GM21515 (cell line): ENCODE measurements at regions not wholly inside any gene's neighbourhood (a gene's known extent, or its start where the extent isn't known, plus 50 kb on each side); places are given as distances from the start of the nearest gene placed in this dataset.

Experiments
- ATAC-seq: cut with Tn5 transposase; IDR thresholded peaks from one replicate; pipeline ENCODE4 v1.9.1; 2021; ENCODE audit not compliant: unreplicated experiment

DNA sequence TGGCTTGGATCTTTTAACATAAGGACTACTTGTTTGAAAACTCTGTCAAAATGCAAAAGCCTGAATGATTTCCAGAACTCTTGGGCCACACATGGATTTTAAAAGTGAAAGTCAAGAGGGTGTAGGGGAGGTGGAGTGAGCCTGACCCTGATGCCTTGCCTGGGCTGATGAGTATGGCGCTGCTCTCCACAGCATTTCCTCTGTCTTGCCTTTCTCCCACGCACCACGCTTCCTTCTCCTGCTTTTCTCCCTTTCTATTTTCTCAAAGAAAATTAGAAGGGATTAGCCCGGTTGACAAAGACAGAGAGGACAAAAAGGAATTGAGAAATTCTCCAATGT, 207.0 kb upstream of the CCDC68 start:
- ATAC-seq, result no peak

DNA sequence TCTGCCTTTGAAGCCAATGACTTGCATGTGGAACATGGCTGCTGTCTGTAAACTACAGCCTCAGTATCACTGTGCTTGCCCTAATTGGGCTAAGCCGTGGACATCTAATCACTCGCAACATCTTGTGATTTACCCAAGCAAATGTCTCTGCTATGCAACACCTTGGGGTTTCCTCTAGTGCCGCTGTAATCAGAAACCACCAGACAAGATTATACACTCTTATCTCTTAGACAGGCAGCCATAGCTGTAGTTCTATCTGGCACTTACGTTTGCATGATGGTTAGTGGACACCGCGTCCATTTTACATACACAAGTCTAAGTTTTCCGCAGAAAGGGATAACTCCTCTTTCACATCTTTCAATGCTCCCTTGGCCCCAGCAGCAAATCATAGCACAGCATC, 204.3 kb upstream of the CCDC68 start:
- no peak for ATAC-seq

DNA sequence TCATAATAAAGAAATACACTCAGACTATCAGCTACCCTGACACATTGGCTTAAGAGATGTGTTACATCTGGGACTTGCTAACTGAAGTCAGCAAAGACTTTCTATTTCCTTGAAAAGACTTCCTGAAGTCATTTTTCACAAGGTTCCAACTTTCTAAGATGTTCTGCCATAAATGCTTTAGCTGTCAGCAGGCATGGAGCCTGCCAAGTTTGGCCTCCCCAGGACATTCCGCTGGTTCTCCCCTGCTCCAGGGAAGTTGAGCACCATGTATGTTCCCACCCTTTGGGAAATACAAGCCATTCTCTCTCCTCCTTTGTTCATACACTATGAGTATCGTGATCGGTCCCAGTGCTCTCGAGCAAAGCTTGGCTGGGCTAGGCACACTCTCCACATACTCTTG, 202.7 kb upstream of the CCDC68 start:
- ATAC-seq, result no peak

GRCh38 chr18:55159027-55159426, 199.8 kb upstream of the CCDC68 start:
- no peak for ATAC-seq

- no peak for ATAC-seq
Measured at GRCh38 chr18:55158570-55158969, 199.3 kb upstream of the CCDC68 start.

GRCh38 chr18:55153346-55153745, 194.1 kb upstream of the CCDC68 start:
- ATAC-seq, result no peak

- no peak for ATAC-seq
Measured at GRCh38 chr18:55152801-55153200, 193.5 kb upstream of the CCDC68 start.

DNA sequence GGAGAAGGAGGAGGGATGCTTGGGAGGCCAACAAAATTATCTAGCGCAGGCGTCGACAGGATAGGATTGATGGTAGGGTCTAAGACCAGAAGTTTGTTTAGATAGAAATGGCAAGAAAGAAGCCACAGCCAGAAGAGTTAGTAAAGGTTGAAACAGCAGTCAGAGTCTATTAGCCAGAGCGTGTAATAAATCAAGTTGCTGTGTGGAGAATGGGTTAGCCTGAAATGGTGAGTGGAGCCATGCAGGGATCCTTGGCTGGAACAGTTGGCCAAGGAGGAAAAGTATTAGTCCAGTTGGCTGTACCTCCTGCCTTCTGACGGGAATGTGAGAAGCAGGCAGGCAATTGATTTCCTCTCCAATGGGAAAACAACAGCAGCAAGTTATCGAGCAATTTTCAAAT, 190.7 kb upstream of the CCDC68 start:
- no peak for ATAC-seq

DNA sequence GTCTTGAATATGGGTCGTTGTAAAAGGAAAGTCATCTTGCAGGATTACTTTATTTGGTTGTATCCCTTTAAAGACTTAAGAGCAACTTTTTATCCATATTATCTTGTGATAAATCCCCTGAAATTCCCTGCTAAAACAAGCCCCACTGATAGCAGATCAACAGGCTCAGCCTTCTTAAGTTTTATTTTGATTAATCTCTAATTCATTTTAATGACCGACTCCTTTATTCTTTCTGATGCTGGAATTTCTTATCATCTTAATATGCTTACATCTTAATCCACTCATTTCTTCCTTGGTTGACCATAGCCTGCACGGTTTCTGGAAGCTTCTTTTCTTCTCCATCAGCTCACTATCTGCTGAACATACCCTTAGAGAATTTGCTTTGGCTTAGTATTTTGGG, 188.5 kb upstream of the CCDC68 start:
- ATAC-seq, result no peak

DNA sequence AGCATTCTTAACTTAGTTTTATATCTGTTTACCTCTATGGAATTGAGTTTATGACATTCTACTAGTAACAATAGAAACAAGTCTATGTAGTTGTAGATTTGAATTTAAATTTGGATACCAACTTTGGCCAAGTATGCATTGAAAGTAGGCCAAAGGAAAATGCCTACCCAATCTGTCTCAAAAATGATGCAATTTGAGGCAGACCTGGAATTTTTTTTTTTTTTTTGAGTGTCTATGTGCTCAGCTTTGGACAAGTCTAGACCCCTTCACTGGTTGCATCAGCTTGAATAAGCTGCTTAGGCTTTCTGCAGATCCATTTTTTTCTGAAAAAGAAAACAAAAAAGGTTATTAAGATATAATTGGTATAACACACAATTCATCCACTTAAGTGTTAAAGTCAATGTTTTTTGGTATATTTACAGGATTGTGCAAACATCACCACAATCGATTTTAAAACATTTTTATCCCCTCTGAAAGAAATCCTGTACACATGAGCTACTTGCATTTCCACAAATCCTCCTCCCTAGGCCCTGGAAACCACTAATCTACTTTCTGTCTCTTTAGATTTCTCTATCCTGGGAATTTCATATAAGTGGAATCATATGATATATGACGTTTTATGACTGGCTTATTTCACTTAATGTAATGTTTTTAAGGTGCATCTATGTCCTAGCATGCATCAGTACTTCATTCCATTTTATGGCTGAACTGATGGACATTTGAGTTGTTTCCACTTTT, 185.1 kb upstream of the CCDC68 start:
- no peak for ATAC-seq

DNA sequence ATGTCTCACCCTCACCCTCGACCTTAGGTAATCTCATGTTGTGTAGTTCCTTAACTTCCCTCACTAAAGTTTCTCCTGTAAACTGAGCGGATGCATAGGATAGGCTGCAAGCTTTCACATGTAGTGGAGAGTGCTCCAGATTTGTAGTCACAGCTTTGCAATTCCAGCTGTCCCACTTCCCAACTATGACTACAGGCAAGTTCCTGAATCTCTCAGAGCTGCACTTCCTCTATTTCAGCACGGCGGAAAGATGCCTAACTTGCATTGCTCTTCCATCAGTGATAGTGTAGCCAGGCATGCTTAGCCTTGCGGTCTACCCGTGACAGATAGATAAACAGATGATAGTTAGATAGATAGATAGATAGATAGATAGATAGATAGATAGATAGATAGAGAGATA, 183.1 kb upstream of the CCDC68 start:
- no peak for ATAC-seq

- no peak for ATAC-seq
Measured at GRCh38 chr18:55141318-55141717, 182.1 kb upstream of the CCDC68 start.

GRCh38 chr18:55139836-55140235, 180.6 kb upstream of the CCDC68 start:
- ATAC-seq, result no peak

GRCh38 chr18:55139307-55139706, 180.0 kb upstream of the CCDC68 start:
- no peak for ATAC-seq

DNA sequence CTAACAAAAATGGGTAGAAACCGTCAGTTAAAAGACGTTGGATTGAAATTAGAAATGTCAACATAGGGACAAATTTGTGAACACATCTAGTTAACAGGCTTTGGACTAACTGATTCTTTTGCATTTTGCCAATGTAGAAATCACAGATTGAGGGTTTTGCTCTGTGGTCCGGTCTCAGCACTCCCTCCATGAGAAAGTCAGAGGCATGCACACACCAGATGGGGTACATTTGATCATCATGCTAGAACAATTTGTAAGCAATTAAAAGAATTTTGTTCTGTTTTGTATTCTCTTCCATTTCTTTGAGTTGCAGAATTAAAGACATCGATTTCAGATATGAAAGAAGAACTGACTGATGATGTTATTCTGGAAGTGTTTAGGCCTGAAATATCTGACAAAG, 179.1 kb upstream of the CCDC68 start:
- ATAC-seq, result no peak

- no peak for ATAC-seq
Measured at GRCh38 chr18:55137602-55138001, 178.3 kb upstream of the CCDC68 start.

GRCh38 chr18:55136864-55137263, 177.6 kb upstream of the CCDC68 start:
- no peak for ATAC-seq

DNA sequence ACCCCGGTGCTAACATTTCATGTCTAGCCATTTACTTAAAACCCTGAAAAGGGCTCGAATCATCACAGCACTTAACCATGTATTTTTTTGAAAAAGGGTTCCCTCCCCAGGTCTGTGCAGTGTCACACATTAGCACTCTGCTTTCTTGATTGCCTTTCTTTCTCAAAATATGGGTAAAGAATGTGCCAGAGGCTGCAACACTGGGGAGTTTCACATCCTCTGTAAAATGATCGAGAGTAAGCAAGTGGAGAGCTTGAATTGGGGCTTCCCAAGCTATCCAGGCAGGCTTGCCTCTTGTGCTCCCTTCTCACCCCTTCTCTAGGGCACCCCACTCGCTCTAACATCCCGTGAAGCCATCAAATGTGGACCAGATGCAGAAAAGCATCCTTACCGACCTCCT, 177.0 kb upstream of the CCDC68 start:
- peak; percentile 49 for ATAC-seq

DNA sequence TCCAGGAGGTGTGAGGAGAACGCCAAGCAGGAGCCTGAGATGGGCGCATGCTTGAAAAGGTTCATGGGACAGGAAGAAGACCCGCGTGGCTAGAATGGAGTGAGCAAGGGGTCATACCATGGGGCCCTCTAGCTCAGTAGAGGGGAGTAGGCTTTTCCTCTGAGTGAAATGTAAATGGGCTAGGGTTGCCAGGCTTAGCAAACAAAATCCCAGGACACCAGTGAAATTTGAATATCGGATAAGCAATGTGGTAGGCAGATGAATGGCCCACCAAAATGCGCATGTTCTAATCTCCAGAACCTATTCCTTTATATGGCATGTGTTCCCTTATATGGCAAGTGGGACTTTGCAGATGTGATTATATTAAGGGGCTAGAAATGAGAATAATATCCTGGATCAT, 174.1 kb upstream of the CCDC68 start:
- ATAC-seq, result no peak

GRCh38 chr18:55128437-55128836, 169.2 kb upstream of the CCDC68 start:
- no peak for ATAC-seq

GRCh38 chr18:55124078-55124763, 165.0 kb upstream of the CCDC68 start:
- ATAC-seq, result no peak

GRCh38 chr18:55123361-55123760, 164.1 kb upstream of the CCDC68 start:
- ATAC-seq, result no peak
